ENCODE measurements at regions not wholly inside any gene's neighbourhood (a gene's known extent, or its start where the extent isn't known, plus 50 kb on each side); places are given as distances from the start of the nearest gene placed in this dataset.

DNA sequence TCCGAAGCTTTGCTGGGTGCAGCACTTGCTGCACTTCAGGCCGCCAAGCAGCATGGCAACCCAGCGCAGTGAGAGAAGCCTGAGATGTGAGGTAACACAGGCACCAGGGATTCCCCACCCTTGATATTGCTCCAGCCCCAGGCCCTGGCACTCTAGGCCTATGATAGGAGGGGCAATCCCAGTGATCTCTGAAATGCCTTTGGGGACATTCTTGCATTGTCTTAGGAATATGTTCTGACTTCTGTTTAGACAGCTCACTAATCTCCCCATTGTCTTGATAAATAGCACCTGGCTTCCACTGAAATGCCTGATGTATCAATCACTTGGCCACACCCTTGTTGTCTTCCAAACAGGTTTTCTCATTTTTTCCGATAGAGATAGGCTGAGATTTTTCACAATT, 102.8 kb downstream of the SOX14 start:
- Histone ChIP-seq H2BK120ac (replicated peaks; ENCODE audit: low read depth, low read length) (no peak overlapping the region), H2AFZ (ENCODE audit: low read length) (no peak overlapping the region), H3K9ac (replicated peaks in 1 of 4; ENCODE audit: extremely low read depth in 1 of 4, low read depth in 3 of 4, low read length in 3 of 4) (no peak overlapping the region), H3K18ac (ENCODE audit: extremely low read depth, low read length) (0 out of 2 replicates have a peak overlapping the region, but pooled peaks have one; percentile 34), H3K23me2 (ENCODE audit: low read depth, low read length) (no peaks in the 10 kb centered on the region), H2BK20ac (ENCODE audit: low read length) (no peak overlapping the region), H4K8ac (ENCODE audit: extremely low read depth, insufficient read depth, low read length) (no peak overlapping the region), H3K4ac (replicated peaks; ENCODE audit: insufficient read length, low read depth, low read length) (no peak overlapping the region), H3K36me3 (ENCODE audit: control insufficient read depth in 2 of 4, insufficient read depth in 4 of 4, low read length in 3 of 4) (no peaks in the 10 kb centered on the region), H4K20me1 (replicated peaks in 1 of 2; ENCODE audit: control insufficient read depth in 1 of 2, insufficient read depth in 2 of 2, low read length in 2 of 2) (no peaks in the 10 kb centered on the region), H3K23ac (ENCODE audit: insufficient read length) (no peak overlapping the region), H3K4me1 (replicated peaks in 1 of 4; ENCODE audit: control insufficient read depth in 3 of 4, insufficient read depth in 4 of 4, low read length in 3 of 4) (peaks cover 0 to 3% (median 0%) of the 10 kb centered on the region in 4 experiments; a peak in 1 of 7 replicates), H2BK15ac (ENCODE audit: low read length) (no peak overlapping the region; the same call in 1 of the 2 replicates), H3K79me1 (ENCODE audit: low read depth, low read length) (no peaks in the 10 kb centered on the region), H2BK5ac (ENCODE audit: low read depth, low read length) (peak overlapping the region; percentile 67; the same call in 1 of the 2 replicates), H2BK12ac (ENCODE audit: low read depth, low read length) (peak overlapping the region; percentile 40), H3K27me3 (replicated peaks in 1 of 4; ENCODE audit: control insufficient read depth in 3 of 4, extremely low read depth in 1 of 4, insufficient read depth in 3 of 4, low read length in 3 of 4) (no peaks in the 10 kb centered on the region), H3K27ac (ENCODE audit: low read depth, low read length) (no peak overlapping the region), H4K5ac (ENCODE audit: insufficient read length, low read depth, low read length) (no peak overlapping the region), H4K91ac (replicated peaks; ENCODE audit: insufficient read length, low read length) (no peak overlapping the region), H3K4me2 (ENCODE audit: insufficient read depth in 1 of 2, low read depth in 2 of 2, low read length in 2 of 2) (no peak overlapping the region), H3K56ac (replicated peaks; ENCODE audit: insufficient read length, low read depth, low read length) (no peak overlapping the region), H3K9me3 (ENCODE audit: insufficient read depth in 2 of 2, low read depth in 1 of 2, low read length in 1 of 2) (peaks cover 0 to under 1% of the 10 kb centered on the region in 2 experiments; a peak in 2 of 4 replicates), H3K4me3 (ENCODE audit: extremely low read depth in 1 of 4, insufficient read depth in 2 of 4, low read depth in 3 of 4, low read length in 4 of 4) (no peak overlapping the region), H3K79me2 (ENCODE audit: control insufficient read depth in 1 of 2, insufficient read depth in 2 of 2, low read length in 2 of 2) (no peaks in the 10 kb centered on the region), H3K14ac (ENCODE audit: insufficient read length) (no peak overlapping the region), H2AK5ac (ENCODE audit: low read depth, low read length) (no peak overlapping the region)
- TF ChIP-seq RBBP5 (IDR thresholded peaks at IDR 0.05; ENCODE audit: borderline replicate concordance, low read depth, low read length), result no peak
- peak; percentile 85; the same call in 1 of the 2 replicates for TF ChIP-seq TCF12 (IDR thresholded peaks at IDR 0.05; ENCODE audit: low read depth, low read length)
- peak; percentile 23; the same call in 1 of the 2 replicates for TF ChIP-seq TEAD4 (IDR thresholded peaks at IDR 0.05; ENCODE audit: low read depth, low read length)
- 87% methylated on average over 4 of the region's 4 CpGs; no CpG with 5 or more reads in 1 of the 2 experiments for WGBS, 2 experiments (ENCODE audit: extremely low coverage in 1 of 2, insufficient coverage in 1 of 2, insufficient read length in 1 of 2, insufficient replicate concordance in 2 of 2, low coverage in 1 of 2, low lambda C conversion rate in 2 of 2, missing lambda C conversion rate in 1 of 2)
- FAIRE-seq (peak; percentile 74), DNase-seq (ENCODE audit: low read depth in 1 of 2, low spot score in 2 of 2) (peak in 1 of 2 experiments; percentile 62)
- ChIA-PET POLR2A (ENCODE audit: partially characterized antibody) (interaction anchor here (1.2 kb wide), 1 partner anchor 12 kb away, joined by 5 read pairs; no protein-coding TSS in a partner anchor), CTCF (ENCODE audit: partially characterized antibody) (no interaction called here)

All from H1 (cell line).